Activated T-cell treated with anti-CD3 and anti-CD28 coated beads, Interleukin-2, amount 50 U/mL, for 48 hours (primary cell): ENCODE measurements at regions not wholly inside any gene's neighbourhood (a gene's known extent, or its start where the extent isn't known, plus 50 kb on each side); places are given as distances from the start of the nearest gene placed in this dataset.
"Not testable (repeated sequence)": the region's sequence is repeated elsewhere in the genome, so short reads cannot be mapped to it uniquely, and the experiment has no call there.

Experiments used
- DNase-seq, 2 experiments: peaks; one replicate each; pipeline ENCODE4 v3.0.0-alpha.2; 2020

DNA sequence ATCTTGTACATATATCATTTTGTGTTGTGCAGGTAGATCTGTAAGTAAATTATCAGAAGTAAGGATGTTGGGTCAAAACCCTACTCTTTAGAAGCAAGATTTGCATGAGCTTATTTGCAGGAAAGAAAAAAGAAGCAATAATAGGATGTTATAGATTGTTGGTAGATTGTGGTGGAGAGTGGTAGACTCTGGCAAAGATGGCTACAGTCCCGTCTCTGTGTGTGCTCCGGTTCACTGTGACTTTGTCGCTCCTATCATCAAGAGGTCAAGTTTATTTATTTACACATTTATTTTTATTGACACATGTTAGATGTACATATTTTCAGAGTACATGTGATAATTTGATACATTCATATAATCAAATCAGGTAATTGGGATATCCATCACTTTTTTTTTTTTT, 81.0 kb upstream of the NDUFV2 start:
- no peak for DNase-seq

DNA sequence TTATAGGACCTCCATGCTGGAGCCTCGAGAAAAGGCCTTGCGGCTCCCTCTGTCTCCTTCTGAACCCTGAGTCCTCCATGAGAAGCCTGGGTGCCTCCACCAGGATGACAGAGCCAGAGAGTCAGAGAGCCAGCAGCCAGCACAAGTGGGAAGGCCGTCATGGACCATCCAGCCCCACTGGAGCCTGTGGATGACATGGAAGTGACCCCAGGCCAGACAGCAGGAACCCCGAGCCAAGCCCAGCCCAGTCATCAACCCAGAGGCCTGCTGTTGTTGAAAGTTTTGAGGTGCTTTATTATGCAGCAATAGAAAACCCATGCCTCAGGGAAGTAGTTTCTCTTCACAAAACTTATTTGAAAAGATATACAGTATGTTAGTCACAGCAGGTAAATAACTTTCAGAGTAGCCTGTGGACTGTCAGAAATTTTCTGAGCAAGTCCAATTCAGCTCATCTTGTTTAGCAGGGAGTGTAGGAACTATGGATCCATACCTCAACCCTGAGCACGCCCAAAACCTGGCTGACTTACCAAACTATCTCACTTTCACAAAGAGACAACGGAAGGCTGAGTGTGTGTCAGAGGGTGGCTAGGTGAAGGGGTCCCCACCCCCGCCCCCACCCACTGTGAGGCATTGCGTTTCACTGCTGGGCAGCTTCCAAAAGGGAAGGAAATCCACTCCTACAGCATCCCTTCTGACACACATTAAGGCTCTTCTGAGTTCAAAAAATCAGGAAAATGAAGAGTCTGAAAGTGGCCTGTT, 79.9 kb upstream of the NDUFV2 start:
- DNase-seq = no peak

DNA sequence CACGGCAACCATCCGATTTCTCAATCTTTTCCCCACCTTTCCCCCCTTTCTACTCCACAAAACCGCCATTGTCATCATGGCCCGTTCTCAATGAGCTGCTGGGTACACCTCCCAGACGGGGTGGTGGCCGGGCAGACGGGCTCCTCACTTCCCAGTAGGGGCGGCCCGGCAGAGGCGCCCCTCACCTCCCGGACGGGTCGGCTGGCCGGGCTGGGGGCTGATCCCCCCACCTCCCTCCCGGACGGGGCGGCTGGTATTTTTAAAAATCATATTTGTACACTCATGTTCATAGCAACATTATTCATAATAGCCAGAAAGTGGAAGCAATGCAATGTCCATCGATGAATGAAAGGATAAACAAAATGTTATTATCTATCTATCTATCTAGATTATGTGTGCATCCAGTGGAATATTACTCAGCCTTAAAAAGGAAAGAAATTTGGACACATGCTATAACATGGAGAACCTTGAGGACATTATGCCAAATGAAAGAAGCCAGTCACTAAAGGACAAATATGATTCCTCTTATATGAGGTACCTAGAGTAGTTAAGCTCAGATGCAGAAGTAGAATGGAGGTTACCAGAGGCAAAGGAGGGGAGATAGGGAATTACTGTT, 78.4 kb upstream of the NDUFV2 start:
- DNase-seq = not testable (repeated sequence)

DNA sequence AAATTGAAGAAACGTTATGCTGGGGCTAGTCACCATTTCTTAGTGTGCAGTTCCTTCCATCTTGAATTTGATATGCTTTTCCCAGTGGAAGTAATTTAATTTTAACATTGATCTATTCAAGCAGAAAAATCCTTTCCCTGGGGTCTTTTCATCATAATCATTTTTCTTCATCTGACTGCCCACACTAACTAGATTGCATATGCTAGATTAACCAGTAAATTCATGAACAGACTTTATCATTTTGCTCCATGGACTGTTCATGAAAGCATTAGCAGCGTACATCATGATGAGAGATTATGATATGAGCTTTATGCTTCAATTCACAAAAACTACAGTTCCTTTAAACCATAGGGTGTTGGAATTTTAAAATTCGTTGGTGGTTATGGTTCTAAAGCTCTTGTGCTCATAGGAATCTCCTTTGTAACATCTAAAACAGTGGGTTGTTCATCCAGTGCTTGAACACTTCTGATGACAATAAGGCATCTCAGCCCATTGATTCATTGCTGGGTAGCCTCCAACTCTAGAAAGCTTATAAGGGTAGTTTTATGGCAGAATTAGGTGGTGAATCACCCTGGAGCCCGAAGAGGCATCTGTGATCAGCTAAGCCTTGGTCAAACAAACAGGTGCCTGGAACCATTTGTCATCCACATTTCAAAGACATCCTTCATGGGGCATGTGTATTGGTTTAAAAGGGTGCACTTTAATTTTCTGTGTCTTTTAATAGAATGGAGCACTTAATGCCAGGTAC, 77.2 kb upstream of the NDUFV2 start:
- no peak for DNase-seq

DNA sequence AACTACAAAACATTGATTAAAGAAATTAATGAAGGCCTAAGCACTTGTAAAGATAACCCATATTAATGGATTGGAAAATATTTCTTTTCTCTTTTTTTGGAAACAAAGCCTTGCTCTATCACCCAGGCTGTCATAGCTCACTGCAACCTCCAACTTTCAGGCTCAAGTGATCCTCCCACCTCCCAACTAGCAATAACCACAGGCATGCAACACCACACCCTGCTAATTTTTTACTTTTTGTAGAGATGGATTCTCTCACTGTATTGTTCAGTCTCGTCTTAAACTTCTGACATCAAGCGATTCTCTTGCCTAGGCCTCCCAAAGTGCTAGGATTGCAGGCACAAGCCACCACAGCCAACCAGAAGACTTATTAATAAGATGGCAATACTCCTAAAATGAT, 73.4 kb upstream of the NDUFV2 start:
- DNase-seq = no peak

DNA sequence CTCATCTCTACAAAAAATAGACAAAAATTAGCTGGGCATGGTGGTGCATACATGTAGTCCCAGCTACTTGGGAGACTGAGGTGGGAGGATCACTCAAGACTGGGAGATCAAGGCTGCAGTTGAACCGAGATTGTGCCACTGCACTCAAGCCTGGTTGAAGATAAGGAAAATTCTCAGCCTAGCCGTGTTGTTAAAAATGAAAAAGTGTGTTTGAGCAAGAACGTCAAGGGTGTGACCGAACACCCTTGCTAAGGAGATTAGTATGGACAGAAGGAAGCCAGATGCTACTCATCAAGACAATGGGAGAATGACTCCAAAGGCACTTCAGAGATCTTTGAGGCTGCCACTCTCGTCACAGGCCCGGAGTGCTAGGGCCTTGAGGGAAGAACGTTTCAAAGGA, 70.0 kb upstream of the NDUFV2 start:
- no peak for DNase-seq

DNA sequence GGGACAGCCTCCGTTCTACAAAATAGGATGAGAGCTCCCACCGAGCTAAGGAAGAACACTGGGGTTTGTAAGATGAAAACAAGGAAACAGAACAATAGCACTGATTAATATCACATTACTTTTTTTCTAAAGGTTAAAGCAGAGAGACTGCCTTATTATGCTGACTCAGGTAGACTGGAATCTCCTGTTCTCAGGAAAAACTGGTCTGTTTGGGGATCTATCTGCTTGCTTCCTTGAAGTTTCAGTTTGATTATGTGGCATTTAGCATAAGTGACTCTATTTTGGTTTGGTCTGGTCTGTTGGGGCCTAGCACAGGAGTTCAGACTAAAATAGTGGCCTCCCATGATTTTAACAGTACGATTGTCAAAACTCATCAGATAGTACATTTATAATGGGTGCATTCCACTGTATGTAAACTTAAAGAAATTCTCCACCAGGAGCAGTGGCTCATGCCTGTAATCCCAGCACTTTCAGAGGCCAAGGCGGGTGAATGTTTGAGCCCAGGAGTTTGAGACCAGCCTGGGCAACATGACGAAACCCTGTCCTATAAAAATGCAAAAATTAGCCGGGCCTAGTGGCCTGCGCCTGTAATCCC, 64.1 kb upstream of the NDUFV2 start:
- no peak for DNase-seq

DNA sequence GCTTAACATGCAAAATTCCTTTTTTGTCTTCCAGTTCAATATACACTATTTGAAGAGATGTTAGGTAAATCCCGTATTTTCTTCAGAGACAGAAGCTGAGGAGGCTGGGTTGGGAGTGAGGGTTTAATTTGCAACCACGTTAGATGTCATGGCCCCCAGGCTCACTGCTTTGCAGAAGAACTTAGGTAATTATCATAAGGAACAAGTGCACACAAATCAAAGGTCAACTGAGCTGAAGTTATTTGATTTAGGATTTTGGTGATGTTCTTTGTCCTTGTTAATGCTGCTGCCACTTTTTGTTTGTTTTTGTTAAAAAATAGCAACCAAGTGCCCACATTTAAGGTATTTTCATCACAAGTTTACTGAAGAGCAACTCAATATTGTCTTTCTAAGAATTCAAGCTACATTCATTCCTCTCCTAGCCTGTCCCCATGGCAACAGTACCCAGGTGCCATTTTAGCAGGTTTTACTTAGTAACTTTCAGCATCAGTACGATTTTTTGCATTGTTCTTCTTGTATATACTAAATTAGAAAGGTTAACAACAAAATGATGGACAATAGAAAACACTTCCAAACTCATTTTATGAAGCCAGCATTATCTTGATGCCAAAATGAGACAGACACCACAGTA, 62.9 kb upstream of the NDUFV2 start:
- DNase-seq = no peak

DNA sequence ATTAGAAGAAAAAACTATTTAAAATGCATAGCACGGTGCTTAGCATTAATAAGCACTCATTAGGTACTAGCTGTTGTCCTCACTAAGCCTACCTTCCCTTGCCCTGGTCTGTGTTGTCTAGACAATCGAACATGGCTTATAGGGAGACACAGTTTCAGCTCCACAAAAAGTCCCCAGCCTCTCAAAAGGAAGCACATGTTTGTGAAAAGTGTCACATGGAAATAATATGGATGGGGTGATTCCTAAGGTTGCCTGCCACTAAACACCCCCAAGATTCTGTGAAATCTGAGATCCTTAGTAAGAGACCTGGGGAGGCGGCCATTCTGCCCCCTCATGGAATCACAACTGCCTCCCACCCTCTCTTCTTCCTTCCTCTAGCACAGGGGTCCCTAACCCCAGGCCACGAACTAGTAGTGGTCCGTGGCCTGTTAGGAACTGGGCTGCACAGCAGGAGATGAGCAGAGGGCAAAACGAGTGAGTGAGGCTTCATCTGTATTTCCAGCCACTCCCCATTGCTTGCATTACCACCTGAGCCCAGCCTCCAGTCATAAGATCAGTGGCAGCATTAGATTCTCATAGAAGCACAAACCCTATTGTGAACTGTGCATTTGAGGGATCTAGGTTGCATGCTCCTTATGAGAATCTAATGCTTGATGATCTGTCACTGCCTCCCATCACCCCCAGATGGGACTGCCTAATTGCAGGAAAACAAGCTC, 59.6 kb upstream of the NDUFV2 start:
- no peak for DNase-seq

DNA sequence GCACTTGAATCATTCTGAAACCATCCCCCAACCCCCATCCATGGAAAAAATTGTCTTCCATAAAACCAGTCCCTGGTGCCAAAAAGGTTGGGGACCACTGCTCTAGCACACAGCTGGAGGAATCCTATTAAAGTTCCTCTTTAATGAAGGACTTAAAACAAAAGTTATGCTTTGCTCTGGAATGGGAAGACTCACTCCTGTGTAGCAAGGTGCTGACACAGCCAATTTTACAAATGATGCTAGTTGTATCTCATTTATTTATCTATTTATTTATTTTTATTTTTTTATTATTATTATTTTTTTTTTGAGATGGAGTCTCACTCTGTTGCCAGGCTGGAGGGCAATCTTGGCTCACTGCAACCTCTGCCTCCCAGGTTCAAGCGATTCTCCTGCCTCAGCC, 58.9 kb upstream of the NDUFV2 start:
- no peak for DNase-seq

DNA sequence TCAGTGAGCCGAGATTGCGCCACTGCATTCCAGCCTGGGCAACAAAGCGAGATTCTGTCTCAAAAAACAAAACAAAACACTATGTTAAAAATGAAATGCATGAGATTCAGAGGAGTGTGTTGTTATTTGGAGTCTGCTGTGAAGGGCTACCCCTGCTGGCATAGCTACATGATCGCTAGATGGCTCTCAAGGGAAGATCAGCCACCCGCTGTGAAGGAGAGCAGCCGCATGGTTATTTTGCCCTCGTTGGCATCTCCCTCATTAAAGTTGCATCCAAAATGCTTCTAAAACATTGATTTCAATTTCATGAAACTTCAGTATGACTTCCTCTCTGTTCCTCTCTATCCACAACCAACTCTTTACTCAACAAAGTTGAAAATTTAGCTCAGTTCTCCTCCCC, 54.8 kb upstream of the NDUFV2 start:
- DNase-seq = no peak

DNA sequence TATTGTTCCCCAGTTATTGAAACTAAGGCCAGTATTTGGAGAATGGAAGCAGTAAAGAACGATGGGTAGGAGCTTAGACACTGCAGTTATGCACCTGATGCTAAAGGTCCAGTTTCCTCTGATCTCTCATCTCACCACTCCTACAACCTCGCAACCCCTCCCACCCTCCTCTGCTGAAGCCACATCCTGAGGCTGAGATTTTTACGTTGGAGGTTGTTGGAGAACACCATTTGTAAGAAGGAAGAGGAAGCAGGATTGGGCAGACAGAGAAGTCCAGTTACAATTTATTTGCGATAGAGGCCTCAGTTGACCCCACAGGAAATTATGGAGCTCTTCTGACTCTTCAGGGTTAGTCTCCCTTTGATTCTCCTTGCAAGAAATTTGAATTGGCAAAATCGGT, 54.3 kb upstream of the NDUFV2 start:
- DNase-seq = no peak

DNA sequence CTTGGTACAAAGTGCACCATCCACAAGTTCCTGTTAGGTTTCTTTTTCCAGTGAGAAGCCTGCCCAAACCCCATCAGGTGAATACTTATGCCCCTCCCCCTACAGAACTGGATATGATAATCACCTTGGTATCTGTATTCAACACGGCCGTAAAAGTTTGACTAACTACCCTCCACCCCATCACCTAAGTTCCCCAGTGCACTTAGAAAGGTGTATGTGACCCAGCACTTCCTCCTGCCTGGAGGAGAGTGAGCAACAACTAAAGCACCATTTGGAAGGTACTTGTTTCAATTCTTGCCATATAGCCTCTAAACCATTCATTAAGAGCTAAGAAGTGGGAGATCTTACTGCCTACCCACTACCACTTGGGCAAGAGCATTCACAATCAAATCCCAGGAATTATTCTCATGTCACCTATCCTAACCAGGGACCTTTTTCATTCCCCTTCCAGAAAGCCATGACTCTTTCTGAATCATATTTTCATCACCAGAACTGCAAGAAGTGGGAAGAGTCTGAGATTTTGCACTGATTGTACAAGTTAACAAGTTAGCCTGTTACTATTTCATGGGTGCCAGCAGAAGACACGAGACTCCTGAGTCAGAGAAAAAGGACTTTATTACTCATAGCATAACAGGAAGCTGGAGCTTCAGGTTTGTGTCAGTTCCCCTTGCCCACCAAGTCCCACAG, 53.5 kb upstream of the NDUFV2 start:
- no peak for DNase-seq

DNA sequence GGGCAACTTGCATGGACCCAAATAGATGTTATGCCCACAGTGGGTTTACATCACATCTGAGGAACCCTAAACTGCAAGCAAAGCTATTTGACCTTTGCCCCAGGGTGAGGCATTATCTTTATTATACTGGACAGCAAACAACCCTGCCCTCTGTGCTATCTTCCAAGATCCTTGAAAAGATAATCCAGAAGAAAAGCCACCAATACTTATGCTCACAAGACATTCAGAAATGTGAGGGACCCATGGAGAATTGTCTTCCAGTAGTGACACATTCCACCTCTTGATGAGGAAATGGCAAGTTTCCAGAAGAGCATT, 53.0 kb upstream of the NDUFV2 start:
- DNase-seq = no peak

DNA sequence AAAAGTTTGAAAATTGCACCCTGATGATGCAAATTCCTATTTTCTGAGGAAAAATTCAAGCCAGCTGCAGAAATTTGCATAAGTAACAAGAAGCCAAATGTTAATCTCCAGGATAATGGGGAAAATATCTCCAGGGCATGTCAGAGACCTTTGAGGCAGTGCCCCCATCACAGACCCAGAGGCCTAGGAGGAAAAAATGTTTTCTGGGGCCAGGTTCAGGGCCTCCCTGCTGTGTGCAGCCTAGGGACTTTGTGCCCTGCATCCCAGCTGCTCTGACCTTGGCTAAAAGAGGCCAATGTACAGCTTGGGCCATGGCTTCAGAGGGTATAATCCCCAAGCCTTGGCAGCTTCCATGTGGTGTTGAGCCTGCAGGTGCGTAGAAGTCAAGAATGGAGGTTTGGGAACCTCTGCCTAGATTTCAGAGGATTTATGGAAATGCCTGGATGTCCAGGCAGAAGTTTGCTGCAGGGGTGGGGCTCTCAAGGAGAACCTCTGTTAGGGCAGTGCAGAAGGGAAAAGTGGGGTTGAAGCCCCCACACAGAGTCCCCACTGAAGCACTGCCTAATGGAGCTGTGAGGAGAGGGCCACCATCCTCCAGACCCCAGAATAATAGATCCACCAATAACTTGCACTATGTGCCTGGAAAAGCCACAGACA, 51.7 kb upstream of the NDUFV2 start:
- DNase-seq = not testable (repeated sequence)
